Limb (tissue), 2 donors: ENCODE measurements at regions not wholly inside any gene's neighbourhood (a gene's known extent, or its start where the extent isn't known, plus 50 kb on each side); places are given as distances from the start of the nearest gene placed in this dataset.

Experiments used
- DNase-seq, 2 donors: peaks; one replicate each; pipeline ENCODE4 v3.0.0-alpha.2; 2016; ENCODE audit errors: extremely low spot score in 2 of 2

GRCh38 chr5:118692811-118693342, 295.5 kb downstream of the DTWD2 start:
- peak; percentile 49 to 72 for DNase-seq

DNA sequence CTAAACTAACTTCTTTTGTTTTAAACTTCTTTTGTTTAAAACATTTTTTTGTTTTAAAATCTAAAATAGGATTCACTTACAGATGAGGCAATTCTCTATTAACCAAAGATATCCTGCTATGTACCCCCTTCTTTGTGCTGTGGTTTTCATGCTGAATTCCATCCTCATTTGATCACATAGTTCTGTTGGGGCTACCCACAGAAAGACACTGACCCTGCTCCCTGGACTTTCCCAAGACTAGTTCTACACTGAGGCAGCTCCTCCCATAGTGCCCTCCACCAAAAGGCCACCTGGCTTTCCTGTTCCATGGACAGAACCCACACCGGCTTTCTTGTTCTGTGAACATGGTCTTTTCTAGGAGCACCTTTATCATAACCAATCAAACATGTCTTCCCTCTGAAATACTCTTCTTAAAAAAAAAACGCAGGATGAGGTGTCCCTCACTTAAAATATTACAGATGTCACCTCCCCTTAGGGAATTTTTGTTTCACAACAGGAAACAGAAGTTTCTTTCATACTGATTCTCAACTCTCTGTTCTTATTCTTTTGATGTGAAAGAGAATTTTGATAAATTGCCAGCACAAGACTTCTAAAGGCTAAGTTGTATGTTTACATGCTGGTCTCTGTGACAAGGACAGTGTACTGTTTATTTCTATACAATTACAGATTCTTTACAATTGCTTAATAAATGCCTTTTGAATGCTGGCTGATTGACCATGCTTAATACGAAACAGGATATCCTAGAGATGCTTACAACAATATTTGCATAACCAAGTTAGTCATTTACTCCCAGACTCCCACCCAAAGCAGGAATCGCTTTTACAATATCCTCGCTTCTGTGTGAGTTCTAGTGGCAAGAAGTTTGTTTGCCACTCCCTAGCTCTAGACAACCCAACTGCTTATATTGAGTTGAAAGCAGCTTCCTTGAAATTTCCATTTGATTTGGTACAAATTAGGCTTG, 300.4 kb downstream of the DTWD2 start:
- no peak for DNase-seq

- no peak for DNase-seq
These were observed 301.2 kb downstream of the DTWD2 start for GRCh38 chr5:118687100-118687499.

GRCh38 chr5:118681655-118682054, 306.7 kb downstream of the DTWD2 start:
- no peak for DNase-seq

GRCh38 chr5:118679264-118679940, 308.9 kb downstream of the DTWD2 start:
- DNase-seq = peak in 1 of 2 donors; percentile 68

GRCh38 chr5:118678746-118679145, 309.6 kb downstream of the DTWD2 start:
- no peak for DNase-seq

- DNase-seq = no peak
These were observed 313.1 kb downstream of the DTWD2 start for GRCh38 chr5:118675247-118675646.

- DNase-seq = no peak
These were observed 330.8 kb downstream of the DTWD2 start for GRCh38 chr5:118657576-118657975.

- DNase-seq = no peak
These were observed 334.5 kb downstream of the DTWD2 start for GRCh38 chr5:118653872-118654271.

GRCh38 chr5:118653183-118653582, 335.2 kb downstream of the DTWD2 start:
- no peak for DNase-seq

DNA sequence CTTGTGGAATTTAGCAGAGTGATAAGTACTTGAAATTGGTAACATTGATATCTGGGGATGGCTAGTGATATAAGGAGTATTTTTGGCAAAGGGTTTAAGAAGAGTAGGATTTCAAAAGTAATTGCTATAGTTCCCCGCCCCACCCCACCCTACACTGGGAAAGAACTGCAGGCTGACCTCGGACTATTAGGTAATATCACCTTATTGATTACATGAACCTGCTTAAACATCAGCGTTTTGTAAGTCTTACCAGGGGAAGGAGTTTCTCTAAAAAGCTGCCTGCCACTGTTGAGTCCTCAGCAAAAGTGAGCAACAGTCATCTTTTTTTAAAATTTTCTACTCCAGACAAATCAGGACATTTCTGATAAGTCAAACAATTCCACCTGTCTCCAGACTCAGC, 337.3 kb downstream of the DTWD2 start:
- DNase-seq = no peak

- DNase-seq = no peak
These were observed 340.8 kb downstream of the DTWD2 start for GRCh38 chr5:118647587-118647986.

- DNase-seq = no peak
These were observed 341.4 kb downstream of the DTWD2 start for GRCh38 chr5:118646917-118647316.

DNA sequence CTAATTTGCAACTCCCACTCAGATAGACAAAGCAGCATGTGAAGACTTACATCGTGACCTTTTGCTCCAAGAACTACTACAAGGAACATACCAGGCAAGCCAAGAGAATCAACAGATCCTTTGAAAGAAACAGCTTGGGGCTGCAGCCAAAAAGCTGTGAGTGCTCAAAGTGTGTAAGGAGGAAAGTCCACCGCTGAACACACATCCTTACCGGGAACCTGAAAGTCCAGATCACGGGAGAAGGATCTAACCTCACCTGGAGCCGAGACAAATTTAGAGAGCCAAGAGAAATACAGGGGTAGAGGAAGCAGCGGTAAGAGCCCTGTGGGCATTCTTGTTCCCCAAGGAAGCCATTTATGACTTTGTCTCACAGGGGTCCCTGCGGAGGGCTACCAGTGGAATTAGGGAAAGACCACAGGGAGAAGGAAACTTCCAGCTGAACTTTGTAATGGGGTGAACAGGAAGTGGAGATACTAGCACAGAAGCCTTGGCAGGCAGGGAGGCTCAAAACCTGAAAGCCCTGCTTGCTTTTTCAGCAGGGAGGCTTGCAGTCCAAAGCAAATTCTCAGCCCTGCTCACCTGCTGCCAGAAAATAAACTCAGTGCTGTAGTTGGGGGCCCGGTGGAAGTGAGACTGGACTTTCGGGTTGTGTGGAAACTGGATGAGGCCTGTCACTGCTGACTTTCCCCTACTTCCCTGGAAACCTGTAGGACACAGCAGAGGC, 350.2 kb downstream of the DTWD2 start:
- no peak for DNase-seq

DNA sequence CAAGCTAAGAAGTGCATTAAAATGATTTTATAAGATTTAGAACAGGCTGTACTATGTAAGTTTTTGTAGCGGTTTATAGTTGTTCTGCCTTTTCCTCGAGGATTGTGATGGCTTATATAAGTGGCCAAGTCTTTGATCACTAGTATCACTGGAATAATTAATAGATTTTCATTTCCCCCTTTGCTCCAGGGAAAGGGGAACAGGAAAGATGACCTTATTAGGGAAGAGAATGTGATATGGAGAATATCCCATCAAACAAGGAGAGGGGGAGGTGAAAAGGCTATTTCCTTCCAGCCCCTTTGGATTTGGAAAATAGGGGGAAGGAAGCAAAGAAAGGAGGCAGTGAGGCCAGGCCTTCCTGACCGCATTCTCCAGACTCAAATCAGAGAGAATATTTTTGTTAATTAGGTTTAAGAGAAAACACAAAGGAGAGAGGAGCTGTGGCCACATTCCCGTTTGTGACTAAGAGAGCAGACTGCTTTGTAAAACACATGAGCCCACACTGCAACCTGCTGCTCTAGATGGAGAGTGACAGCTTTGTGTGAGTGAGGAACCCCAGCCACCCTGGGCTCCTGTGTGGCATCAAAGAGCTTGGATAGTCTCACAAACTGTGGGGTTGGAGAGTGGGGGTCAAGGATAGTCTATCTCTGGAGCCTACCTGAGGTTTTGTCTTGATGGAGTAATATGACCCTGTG, 359.5 kb downstream of the DTWD2 start:
- DNase-seq = no peak

GRCh38 chr5:118620233-118620632, 368.1 kb downstream of the DTWD2 start:
- no peak for DNase-seq

DNA sequence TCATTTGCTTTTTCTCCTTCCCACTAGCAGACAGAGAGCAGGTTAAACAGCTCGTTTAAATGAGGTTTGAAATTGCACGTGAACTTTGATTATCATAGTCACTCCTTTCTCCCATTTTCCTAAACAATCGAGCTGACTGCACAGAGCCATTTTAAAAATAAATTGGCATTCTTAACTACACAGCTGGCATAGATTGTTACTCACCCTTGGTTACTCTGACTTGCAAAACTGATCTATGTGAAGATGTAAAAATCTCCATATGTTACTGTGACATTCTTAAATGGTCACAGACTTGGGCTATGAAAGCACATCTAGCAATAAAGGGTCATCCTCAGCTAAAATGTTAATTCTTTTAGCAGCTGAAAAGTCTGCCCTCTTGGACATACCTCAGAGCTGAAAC, 368.5 kb downstream of the DTWD2 start:
- no peak for DNase-seq

GRCh38 chr5:118616281-118616680, 372.1 kb downstream of the DTWD2 start:
- DNase-seq = no peak

- no peak for DNase-seq
These were observed 373.5 kb downstream of the DTWD2 start for GRCh38 chr5:118614731-118615456.

DNA sequence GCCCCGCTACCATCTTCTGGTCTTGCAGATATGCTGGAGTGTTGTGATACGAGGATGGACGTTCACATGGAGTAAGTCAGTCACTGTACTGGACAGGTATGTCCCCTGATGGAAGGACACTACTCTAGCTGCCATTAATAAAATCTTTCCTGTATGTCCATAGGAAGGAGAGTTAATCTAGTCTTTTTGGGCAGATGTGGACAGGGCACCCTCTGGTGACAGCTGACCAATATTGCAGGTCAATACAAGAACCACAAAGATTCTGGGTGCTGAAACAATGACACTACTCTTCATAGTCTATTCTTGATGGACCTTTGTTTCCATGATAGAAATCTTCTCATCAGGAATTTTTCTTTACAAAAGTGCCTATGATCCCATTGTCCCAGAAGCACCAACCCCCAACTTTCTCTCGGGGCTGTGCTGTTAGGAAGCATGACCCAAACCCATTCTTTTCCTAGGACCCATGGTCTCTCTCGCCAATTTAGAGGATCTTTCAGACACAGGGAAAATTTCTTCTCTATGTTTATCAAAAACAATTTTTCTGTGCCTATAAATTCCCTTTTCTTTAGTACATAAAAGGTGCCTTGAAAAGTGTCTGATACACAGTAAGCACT, 376.9 kb downstream of the DTWD2 start:
- no peak for DNase-seq
